Keratinocyte (primary cell): ENCODE measurements at regions not wholly inside any gene's neighbourhood (a gene's known extent, or its start where the extent isn't known, plus 50 kb on each side); places are given as distances from the start of the nearest gene placed in this dataset.
A peak's percentile ranks its signal among the peaks of the same experiment; 100 is the strongest.

Experiments used
- DNase-seq: peaks from one replicate; pipeline ENCODE4 v3.0.0-alpha.2; 2011; ENCODE audit warnings: low read depth, missing footprints, low spot score
- FAIRE-seq: peaks from 2 replicates; lab custom pipeline; 2011; peaks lifted over from hg19 to GRCh38; lab: Jason Lieb, UNC
- H2AFZ ChIP-seq: 2 replicates; pipeline ENCODE4 v1.6.0; 2012; ENCODE audit warnings: low read length, control low read depth, inconsistent platforms; ENCODE audit not compliant: control insufficient read depth
- H3K27ac ChIP-seq: 2 replicates; pipeline ENCODE4 v1.5.1; 2011; ENCODE audit warnings: low read length; ENCODE audit not compliant: control insufficient read depth, insufficient read depth
- H3K27me3 ChIP-seq: 3 replicates; pipeline ENCODE4 v1.6.0; 2011; ENCODE audit warnings: low read length; ENCODE audit not compliant: control insufficient read depth, insufficient read depth; ENCODE audit errors: extremely low read depth
- H3K36me3 ChIP-seq, 2 experiments: 2 replicates in 1 of 2; 3 replicates in 1 of 2; pipeline ENCODE4 v1.5.1; 2011; ENCODE audit warnings: low read length in 2 of 2, mild to moderate bottlenecking in 1 of 2; ENCODE audit not compliant: control insufficient read depth in 2 of 2, insufficient read depth in 2 of 2; ENCODE audit errors: extremely low read depth in 1 of 2
- H3K4me1 ChIP-seq: 3 replicates; pipeline ENCODE4 v1.5.1; 2011; ENCODE audit warnings: low read length; ENCODE audit not compliant: control insufficient read depth, insufficient read depth; ENCODE audit errors: extremely low read depth
- H3K4me2 ChIP-seq: 3 replicates; pipeline ENCODE4 v1.6.0; 2011; ENCODE audit warnings: low read depth, low read length; ENCODE audit not compliant: control insufficient read depth, insufficient read depth; ENCODE audit errors: extremely low read depth
- H3K4me3 ChIP-seq, 3 experiments: fragments of 200-600 bp in 1 of 3; sonication (generic) in 1 of 3; 2 replicates in 2 of 3; 3 replicates in 1 of 3; pipeline ENCODE4 v1.5.1; 2011 to 2016; ENCODE audit warnings: low read length in 3 of 3, mild to moderate bottlenecking in 3 of 3, control low read depth in 2 of 3, inconsistent platforms in 1 of 3, low read depth in 1 of 3, mixed read lengths in 1 of 3, mixed run types in 1 of 3, moderate library complexity in 1 of 3; ENCODE audit not compliant: control insufficient read depth in 2 of 3, insufficient read depth in 2 of 3; ENCODE audit errors: extremely low read depth in 1 of 3
- H3K79me2 ChIP-seq: 2 replicates; pipeline ENCODE4 v1.6.0; 2012; ENCODE audit warnings: low read length; ENCODE audit not compliant: control insufficient read depth, insufficient read depth
- H3K9ac ChIP-seq: 3 replicates; pipeline ENCODE4 v1.6.0; 2011; ENCODE audit warnings: low read length; ENCODE audit not compliant: control insufficient read depth, insufficient read depth; ENCODE audit errors: extremely low read depth
- H3K9me1 ChIP-seq: 3 replicates; pipeline ENCODE4 v1.6.0; 2011; ENCODE audit warnings: low read length; ENCODE audit not compliant: control insufficient read depth, insufficient read depth; ENCODE audit errors: extremely low read depth
- H3K9me3 ChIP-seq: 2 replicates; pipeline ENCODE4 v1.5.1; 2012; ENCODE audit warnings: low read depth, low read length; ENCODE audit not compliant: control insufficient read depth
- H4K20me1 ChIP-seq: 3 replicates; pipeline ENCODE4 v1.6.0; 2011; ENCODE audit warnings: low read length; ENCODE audit not compliant: control insufficient read depth, insufficient read depth; ENCODE audit errors: extremely low read depth
- EZH2 ChIP-seq: IDR thresholded peaks from one replicate; pipeline ENCODE4 v1.6.1; 2012; ENCODE audit warnings: inconsistent platforms, mild to moderate bottlenecking, low read length, moderate library complexity
- dilution Hi-C: fragments of 300-500 bp; cut with MboI; formaldehyde crosslinking; loops from one replicate; pipeline ENCODE4 v1.7.0; 2020; ENCODE audit warnings: low sequenced_read_pairs; ENCODE audit not compliant: extremely low pct_ligation_motif_present
- TF ChIP-seq, protein P1 (sequence below), 3 experiments: IDR thresholded peaks in 1 of 3; conservative IDR thresholded peaks in 1 of 3; optimal IDR thresholded peaks in 1 of 3; 2 replicates in 2 of 3; 3 replicates in 1 of 3; pipeline versions ENCODE3 to v1.5.1; 2011; ENCODE audit warnings: low read length in 3 of 3, mild to moderate bottlenecking in 3 of 3, moderate library complexity in 2 of 3, control low read depth in 1 of 3, inconsistent platforms in 1 of 3; ENCODE audit not compliant: insufficient read depth in 2 of 3; ENCODE audit errors: extremely low read depth in 1 of 3

DNA sequence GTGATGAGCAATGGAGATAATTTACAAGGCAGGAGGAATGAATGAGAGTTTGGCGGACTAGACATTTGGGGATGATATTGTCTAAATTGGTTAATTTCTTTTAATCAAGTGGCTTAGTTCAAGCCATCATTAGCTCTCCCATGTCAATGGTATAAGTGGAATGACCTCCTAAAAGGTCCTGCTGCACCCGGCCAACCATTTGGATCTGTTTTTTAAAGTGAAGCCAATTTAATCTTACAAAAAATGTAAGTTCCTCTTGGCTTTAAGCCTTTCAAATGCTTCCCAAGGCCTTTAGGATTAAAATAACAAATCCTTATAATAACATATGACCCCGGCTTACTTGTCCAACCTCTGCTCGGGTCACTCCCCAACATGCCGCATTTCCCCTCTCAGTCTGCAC lies 484.4 kb upstream of the ADAMTS9 start:
- H4K20me1 ChIP-seq, result no peaks in the 10 kb centered on the region
- H3K79me2 ChIP-seq, result no peaks in the 10 kb centered on the region
- no peaks in the 10 kb centered on the region for H3K36me3 ChIP-seq
- peaks cover 3% of the 10 kb centered on the region for H3K4me1 ChIP-seq
- no peaks in the 10 kb centered on the region for H3K9me3 ChIP-seq
- no peak overlapping the region for H3K4me2 ChIP-seq
- no peak overlapping the region for H3K4me3 ChIP-seq
- TF ChIP-seq EZH2, result no peak
- TF ChIP-seq, protein P1, sequence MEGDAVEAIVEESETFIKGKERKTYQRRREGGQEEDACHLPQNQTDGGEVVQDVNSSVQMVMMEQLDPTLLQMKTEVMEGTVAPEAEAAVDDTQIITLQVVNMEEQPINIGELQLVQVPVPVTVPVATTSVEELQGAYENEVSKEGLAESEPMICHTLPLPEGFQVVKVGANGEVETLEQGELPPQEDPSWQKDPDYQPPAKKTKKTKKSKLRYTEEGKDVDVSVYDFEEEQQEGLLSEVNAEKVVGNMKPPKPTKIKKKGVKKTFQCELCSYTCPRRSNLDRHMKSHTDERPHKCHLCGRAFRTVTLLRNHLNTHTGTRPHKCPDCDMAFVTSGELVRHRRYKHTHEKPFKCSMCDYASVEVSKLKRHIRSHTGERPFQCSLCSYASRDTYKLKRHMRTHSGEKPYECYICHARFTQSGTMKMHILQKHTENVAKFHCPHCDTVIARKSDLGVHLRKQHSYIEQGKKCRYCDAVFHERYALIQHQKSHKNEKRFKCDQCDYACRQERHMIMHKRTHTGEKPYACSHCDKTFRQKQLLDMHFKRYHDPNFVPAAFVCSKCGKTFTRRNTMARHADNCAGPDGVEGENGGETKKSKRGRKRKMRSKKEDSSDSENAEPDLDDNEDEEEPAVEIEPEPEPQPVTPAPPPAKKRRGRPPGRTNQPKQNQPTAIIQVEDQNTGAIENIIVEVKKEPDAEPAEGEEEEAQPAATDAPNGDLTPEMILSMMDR (optimal IDR thresholded peaks at IDR 0.05 in 1 of 3, IDR thresholded peaks at IDR 0.05 in 1 of 3, conservative IDR thresholded peaks at IDR 0.05 in 1 of 3; ENCODE audit: extremely low read depth in 1 of 3, insufficient read depth in 2 of 3, low read length in 3 of 3), result no peak
- H2AFZ ChIP-seq, result no peak overlapping the region
- FAIRE-seq (no peak), DNase-seq (no peak)
- H3K9me1 ChIP-seq, result no peaks in the 10 kb centered on the region
- no peak overlapping the region for H3K9ac ChIP-seq
- dilution Hi-C loops, result no loop called here
- no peaks in the 10 kb centered on the region for H3K27me3 ChIP-seq
- H3K27ac ChIP-seq, result no peak overlapping the region

DNA sequence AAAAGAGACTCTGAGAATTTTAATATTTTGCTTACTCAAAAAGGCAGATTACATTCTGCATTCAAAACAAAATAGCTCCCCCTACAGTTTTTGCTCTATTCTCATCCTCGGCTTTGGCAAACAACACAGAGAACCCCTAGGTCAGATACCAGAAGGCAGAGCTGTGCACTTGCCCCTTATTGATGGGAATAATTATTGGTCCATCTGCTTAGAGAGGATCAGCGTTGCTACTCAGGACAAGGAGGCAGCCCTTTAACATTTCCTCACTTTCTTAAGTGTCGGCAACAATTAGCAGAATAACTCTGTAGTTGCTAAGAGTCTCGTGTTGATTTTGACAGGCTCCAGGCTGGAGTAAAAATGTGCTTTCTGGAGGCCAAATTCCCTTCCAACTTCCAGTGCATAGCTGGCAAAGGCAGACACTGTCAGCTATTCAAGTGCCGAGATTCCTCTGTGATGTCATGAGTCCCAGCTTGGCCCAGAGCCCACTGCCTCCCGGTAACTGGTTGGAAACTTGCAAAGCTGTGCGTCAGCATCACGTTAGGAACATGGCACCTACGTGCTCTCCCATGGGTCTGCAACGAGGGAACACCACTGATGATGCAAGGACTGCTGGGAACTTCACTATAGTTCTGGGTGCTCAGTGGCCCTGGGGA lies 482.7 kb upstream of the ADAMTS9 start:
- no peaks in the 10 kb centered on the region for H3K9me1 ChIP-seq
- no peak overlapping the region for H2AFZ ChIP-seq
- H3K9me3 ChIP-seq, result no peaks in the 10 kb centered on the region
- dilution Hi-C loops, result no loop called here
- FAIRE-seq, result peak; percentile 62
- H3K4me2 ChIP-seq, result peak overlapping the region; percentile 12
- peaks cover 3% of the 10 kb centered on the region for H3K4me1 ChIP-seq
- H3K4me3 ChIP-seq, result no peak overlapping the region
- no peaks in the 10 kb centered on the region for H3K36me3 ChIP-seq
- peak; percentile 63 for DNase-seq
- peak overlapping the region; percentile 6 for H3K9ac ChIP-seq
- no peak overlapping the region for H3K27ac ChIP-seq
- H4K20me1 ChIP-seq, result no peaks in the 10 kb centered on the region
- no peaks in the 10 kb centered on the region for H3K27me3 ChIP-seq
- TF ChIP-seq, protein P1 (optimal IDR thresholded peaks at IDR 0.05 in 1 of 3, IDR thresholded peaks at IDR 0.05 in 1 of 3, conservative IDR thresholded peaks at IDR 0.05 in 1 of 3; ENCODE audit: extremely low read depth in 1 of 3, insufficient read depth in 2 of 3, low read length in 3 of 3), result peak; percentile 25 to 33 (median 33)
- no peak for TF ChIP-seq EZH2
- H3K79me2 ChIP-seq, result no peaks in the 10 kb centered on the region
